Gastroesophageal sphincter (tissue), 4 donors: ENCODE measurements at regions not wholly inside any gene's neighbourhood (a gene's known extent, or its start where the extent isn't known, plus 50 kb on each side); places are given as distances from the start of the nearest gene placed in this dataset.

Experiments
- ATAC-seq: fragments of 150-250 bp; one replicate; pipeline ENCODE4 v1.9.1; 2016; ENCODE audit warnings: mild to moderate bottlenecking, moderate library complexity
- H3K27ac ChIP-seq, 4 donors: fragments of 200-600 bp; sonication (generic) in 3 of 4; 1 replicate in 3 of 4; 2 replicates in 1 of 4; pipeline ENCODE4 v1.5.1; 2016 to 2019
- H3K27me3 ChIP-seq: fragments of 200-600 bp; sonication (generic); one replicate; pipeline ENCODE4 v1.5.1; 2019
- H3K36me3 ChIP-seq, 2 donors: fragments of 200-600 bp; sonication (generic); one replicate each; pipeline ENCODE4 v1.5.1; 2019; ENCODE audit warnings: control low read depth in 1 of 2
- H3K4me1 ChIP-seq, 3 donors: fragments of 200-600 bp; sonication (generic); 1 replicate in 2 of 3; 2 replicates in 1 of 3; pipeline ENCODE4 v1.5.1; 2016 to 2019; ENCODE audit warnings: control low read depth in 2 of 3
- H3K4me3 ChIP-seq, 2 donors: fragments of 200-600 bp; sonication (generic); one replicate each; pipeline ENCODE4 v1.5.1; 2019; ENCODE audit warnings: mild to moderate bottlenecking in 1 of 2, moderate library complexity in 1 of 2
- H3K9me3 ChIP-seq, 3 donors: fragments of 200-600 bp; sonication (generic); one replicate each; pipeline ENCODE4 v1.5.1; 2017 to 2019; ENCODE audit warnings: control low read depth in 2 of 3
- CTCF ChIP-seq, 4 experiments: fragments of 200-600 bp in 2 of 4; fragments of 450-650 bp in 2 of 4; sonication (generic) in 1 of 4; IDR thresholded peaks; one replicate each; pipeline ENCODE4 v1.5.1; 2017 to 2019; ENCODE audit warnings: antibody characterized with exemption in 4 of 4, mild to moderate bottlenecking in 2 of 4, moderate library complexity in 2 of 4
- EP300 ChIP-seq: sonication (generic); formaldehyde crosslinking; IDR thresholded peaks from one replicate; pipeline ENCODE4 v1.6.1; 2017; ENCODE audit warnings: antibody characterized with exemption, mild to moderate bottlenecking
- POLR2A ChIP-seq, 2 donors: fragments of 450-650 bp; IDR thresholded peaks; one replicate each; pipeline ENCODE4 v1.6.1; 2017; ENCODE audit warnings: antibody characterized with exemption in 2 of 2, mild to moderate bottlenecking in 2 of 2, moderate library complexity in 1 of 2
- POLR2AphosphoS5 ChIP-seq: sonication (generic); formaldehyde crosslinking; IDR thresholded peaks from one replicate; pipeline ENCODE4 v1.6.1; 2017; ENCODE audit warnings: antibody characterized with exemption
- WGBS, 2 donors: methylation state at CpG; one replicate each; pipeline ENCODE4 v1.1.5; 2018; ENCODE audit warnings: low coverage in 1 of 2; 5-methylcytosine and 5-hydroxymethylcytosine counted together

GRCh38 chrX:94751611-94752010 lies 1077.6 kb downstream of the FAM133A start:
- no peak for ATAC-seq
- H3K27me3 ChIP-seq: no peaks in the 10 kb centered on the region
- no peak overlapping the region for H3K27ac ChIP-seq
- no peaks in the 10 kb centered on the region for H3K36me3 ChIP-seq
- TF ChIP-seq POLR2A (IDR thresholded peaks at IDR 0.05) (no peak), CTCF (IDR thresholded peaks at IDR 0.05) (no peak), POLR2AphosphoS5 (no peak), EP300 (no peak)
- no peaks in the 10 kb centered on the region for H3K4me1 ChIP-seq
- no peak overlapping the region for H3K4me3 ChIP-seq
- H3K9me3 ChIP-seq: no peaks in the 10 kb centered on the region

GRCh38 chrX:94752434-94753169 lies 1078.6 kb downstream of the FAM133A start:
- no peaks in the 10 kb centered on the region for H3K4me1 ChIP-seq
- 78 to 88% methylated on average over 1 to 3 of the region's 3 CpGs for WGBS, 2 donors
- no peaks in the 10 kb centered on the region for H3K27me3 ChIP-seq
- no peak for TF ChIP-seq EP300
- TF ChIP-seq CTCF (IDR thresholded peaks at IDR 0.05): no peak
- no peak for TF ChIP-seq POLR2A (IDR thresholded peaks at IDR 0.05)
- TF ChIP-seq POLR2AphosphoS5: no peak
- no peak overlapping the region for H3K4me3 ChIP-seq
- H3K9me3 ChIP-seq: no peaks in the 10 kb centered on the region
- ATAC-seq: no peak
- H3K36me3 ChIP-seq: no peaks in the 10 kb centered on the region
- no peak overlapping the region for H3K27ac ChIP-seq

- Histone ChIP-seq H3K27me3 (no peaks in the 10 kb centered on the region), H3K4me3 (no peak overlapping the region), H3K27ac (no peak overlapping the region), H3K9me3 (no peaks in the 10 kb centered on the region), H3K36me3 (no peaks in the 10 kb centered on the region), H3K4me1 (no peaks in the 10 kb centered on the region)
- WGBS, 2 donors: no CpG with 5 or more reads among the region's 1 CpG
- ATAC-seq: no peak
- TF ChIP-seq EP300 (no peak), POLR2A (IDR thresholded peaks at IDR 0.05) (no peak), POLR2AphosphoS5 (no peak), CTCF (IDR thresholded peaks at IDR 0.05) (no peak)
Measured at GRCh38 chrX:94758130-94758529, 1084.1 kb downstream of the FAM133A start.

- no peaks in the 10 kb centered on the region for H3K4me1 ChIP-seq
- no peaks in the 10 kb centered on the region for H3K27me3 ChIP-seq
- no peak for ATAC-seq
- no peak overlapping the region for H3K27ac ChIP-seq
- no peak overlapping the region for H3K4me3 ChIP-seq
- 42 to 93% methylated on average over 2 of the region's 2 CpGs for WGBS, 2 donors
- TF ChIP-seq EP300 (no peak), CTCF (IDR thresholded peaks at IDR 0.05) (no peak), POLR2AphosphoS5 (no peak), POLR2A (IDR thresholded peaks at IDR 0.05) (no peak)
- no peaks in the 10 kb centered on the region for H3K36me3 ChIP-seq
- no peaks in the 10 kb centered on the region for H3K9me3 ChIP-seq
Measured at GRCh38 chrX:94775640-94776039, 1101.6 kb downstream of the FAM133A start.

GRCh38 chrX:94813541-94813940 lies 1139.5 kb downstream of the FAM133A start:
- Histone ChIP-seq H3K36me3 (no peaks in the 10 kb centered on the region), H3K4me1 (no peaks in the 10 kb centered on the region), H3K27ac (no peak overlapping the region), H3K27me3 (no peaks in the 10 kb centered on the region), H3K4me3 (no peak overlapping the region), H3K9me3 (no peaks in the 10 kb centered on the region)
- no peak for ATAC-seq
- 100% methylated on average over 1 of the region's 1 CpG for WGBS, 2 donors
- no peak for TF ChIP-seq POLR2A (IDR thresholded peaks at IDR 0.05)
- TF ChIP-seq CTCF (IDR thresholded peaks at IDR 0.05): no peak
- no peak for TF ChIP-seq EP300
- TF ChIP-seq POLR2AphosphoS5: no peak
